DND-41 (cell line): ENCODE measurements at regions not wholly inside any gene's neighbourhood (a gene's known extent, or its start where the extent isn't known, plus 50 kb on each side); places are given as distances from the start of the nearest gene placed in this dataset.

Experiments
- ATAC-seq: fragments of 200-7000 bp; cut with Tn5 transposase; 3 replicates; pipeline ENCODE4 v1.9.1; 2021; ENCODE audit warnings: low read depth; ENCODE audit not compliant: insufficient read depth
- DNase-seq: peaks from one replicate; pipeline ENCODE4 v3.0.0-alpha.2; 2020
- H2AFZ ChIP-seq: 2 replicates; pipeline ENCODE4 v1.6.0; 2012; ENCODE audit warnings: low read depth, low read length
- H3K27ac ChIP-seq: 2 replicates; pipeline ENCODE4 v1.5.1; 2012; ENCODE audit warnings: low read length, inconsistent platforms
- H3K27me3 ChIP-seq: fragments of 200-600 bp; sonication (generic); 2 replicates; pipeline ENCODE4 v1.6.0; 2012; ENCODE audit warnings: low read length, mild to moderate bottlenecking, inconsistent platforms; ENCODE audit not compliant: insufficient read depth, poor library complexity
- H3K36me3 ChIP-seq: 2 replicates; pipeline ENCODE4 v1.5.1; 2012; ENCODE audit warnings: low read length, inconsistent platforms; ENCODE audit not compliant: insufficient read depth
- H3K4me1 ChIP-seq: 2 replicates; pipeline ENCODE4 v1.5.1; 2012; ENCODE audit warnings: mild to moderate bottlenecking, low read length; ENCODE audit not compliant: insufficient read depth
- H3K4me2 ChIP-seq: 2 replicates; pipeline ENCODE4 v1.6.0; 2012; ENCODE audit warnings: mild to moderate bottlenecking, moderate library complexity, low read length, inconsistent platforms; ENCODE audit not compliant: insufficient read depth
- H3K4me3 ChIP-seq, 2 experiments: fragments of 200-600 bp in 1 of 2; shearing (Covaris generic) in 1 of 2; 2 replicates each; pipeline ENCODE4 v1.5.1; 2012 to 2016; ENCODE audit warnings: inconsistent platforms in 2 of 2, low read length in 2 of 2, mild to moderate bottlenecking in 2 of 2, low read depth in 1 of 2, moderate library complexity in 1 of 2
- H3K79me2 ChIP-seq: 2 replicates; pipeline ENCODE4 v1.6.0; 2012; ENCODE audit warnings: low read length, inconsistent platforms; ENCODE audit not compliant: insufficient read depth
- H3K9ac ChIP-seq: 2 replicates; pipeline ENCODE4 v1.6.0; 2012; ENCODE audit warnings: low read depth, mild to moderate bottlenecking, inconsistent platforms, low read length, moderate library complexity
- H3K9me3 ChIP-seq: 2 replicates; pipeline ENCODE4 v1.5.1; 2012; ENCODE audit warnings: low read length, moderate library complexity, mild to moderate bottlenecking, inconsistent platforms; ENCODE audit not compliant: insufficient read depth, severe bottlenecking
- H4K20me1 ChIP-seq: 2 replicates; pipeline ENCODE4 v1.6.0; 2012; ENCODE audit warnings: low read length; ENCODE audit not compliant: insufficient read depth
- CTCF ChIP-seq: IDR thresholded peaks from 2 replicates; pipeline ENCODE4 v1.5.1; 2012; ENCODE audit warnings: borderline replicate concordance, low read length, moderate library complexity, mild to moderate bottlenecking; ENCODE audit not compliant: poor library complexity, severe bottlenecking; ENCODE audit errors: extremely low read depth
- EZH2 ChIP-seq: IDR thresholded peaks from 3 replicates; pipeline ENCODE4 v1.6.1; 2012; ENCODE audit warnings: borderline replicate concordance, low read depth, mild to moderate bottlenecking, moderate library complexity, low read length, inconsistent platforms; ENCODE audit not compliant: severe bottlenecking

GRCh38 chr13:21777166-21777565 is 106.3 kb downstream of the FGF9 start:
- H3K79me2 ChIP-seq = no peaks in the 10 kb centered on the region
- no peaks in the 10 kb centered on the region for H4K20me1 ChIP-seq
- DNase-seq = no peak
- no peaks in the 10 kb centered on the region for H3K27me3 ChIP-seq
- ATAC-seq = no peak
- H3K4me3 ChIP-seq = no peak overlapping the region
- no peaks in the 10 kb centered on the region for H3K4me1 ChIP-seq
- no peak for TF ChIP-seq CTCF
- TF ChIP-seq EZH2 = no peak
- no peak overlapping the region for H3K4me2 ChIP-seq
- H3K27ac ChIP-seq = no peak overlapping the region
- no peak overlapping the region for H3K9ac ChIP-seq
- no peak overlapping the region for H2AFZ ChIP-seq
- H3K9me3 ChIP-seq = no peaks in the 10 kb centered on the region
- H3K36me3 ChIP-seq = no peaks in the 10 kb centered on the region

- TF ChIP-seq CTCF (no peak), EZH2 (no peak)
- Histone ChIP-seq H3K9me3 (no peaks in the 10 kb centered on the region), H2AFZ (no peak overlapping the region), H3K9ac (no peak overlapping the region), H3K79me2 (no peaks in the 10 kb centered on the region), H3K27ac (no peak overlapping the region), H3K4me3 (no peak overlapping the region), H3K4me1 (no peaks in the 10 kb centered on the region), H4K20me1 (no peaks in the 10 kb centered on the region), H3K4me2 (no peak overlapping the region), H3K27me3 (no peaks in the 10 kb centered on the region), H3K36me3 (no peaks in the 10 kb centered on the region)
- ATAC-seq (no peak), DNase-seq (no peak)
Observed at GRCh38 chr13:21777813-21778212, 106.9 kb downstream of the FGF9 start.

- Histone ChIP-seq H3K4me1 (no peaks in the 10 kb centered on the region), H3K9me3 (no peaks in the 10 kb centered on the region), H3K9ac (no peak overlapping the region), H3K79me2 (no peaks in the 10 kb centered on the region), H3K4me3 (no peak overlapping the region), H3K27me3 (no peaks in the 10 kb centered on the region), H4K20me1 (no peaks in the 10 kb centered on the region), H3K4me2 (no peak overlapping the region), H3K36me3 (no peaks in the 10 kb centered on the region), H3K27ac (no peak overlapping the region), H2AFZ (no peak overlapping the region)
- no peak for TF ChIP-seq CTCF
- no peak for TF ChIP-seq EZH2
- DNase-seq = no peak
- no peak for ATAC-seq
Observed at GRCh38 chr13:21782736-21783135, 111.9 kb downstream of the FGF9 start.

- no peaks in the 10 kb centered on the region for H3K36me3 ChIP-seq
- H3K27ac ChIP-seq = no peak overlapping the region
- ATAC-seq (no peak), DNase-seq (no peak)
- H4K20me1 ChIP-seq = no peaks in the 10 kb centered on the region
- H3K4me3 ChIP-seq = no peak overlapping the region
- no peaks in the 10 kb centered on the region for H3K79me2 ChIP-seq
- H3K4me2 ChIP-seq = no peak overlapping the region
- H3K4me1 ChIP-seq = no peaks in the 10 kb centered on the region
- no peak overlapping the region for H2AFZ ChIP-seq
- TF ChIP-seq CTCF = no peak
- no peak for TF ChIP-seq EZH2
- H3K9me3 ChIP-seq = no peaks in the 10 kb centered on the region
- H3K9ac ChIP-seq = no peak overlapping the region
- no peaks in the 10 kb centered on the region for H3K27me3 ChIP-seq
Observed at GRCh38 chr13:21785990-21786389, 115.1 kb downstream of the FGF9 start.
